ENCODE measurements at regions not wholly inside any gene's neighbourhood (a gene's known extent, or its start where the extent isn't known, plus 50 kb on each side); places are given as distances from the start of the nearest gene placed in this dataset.

DNA sequence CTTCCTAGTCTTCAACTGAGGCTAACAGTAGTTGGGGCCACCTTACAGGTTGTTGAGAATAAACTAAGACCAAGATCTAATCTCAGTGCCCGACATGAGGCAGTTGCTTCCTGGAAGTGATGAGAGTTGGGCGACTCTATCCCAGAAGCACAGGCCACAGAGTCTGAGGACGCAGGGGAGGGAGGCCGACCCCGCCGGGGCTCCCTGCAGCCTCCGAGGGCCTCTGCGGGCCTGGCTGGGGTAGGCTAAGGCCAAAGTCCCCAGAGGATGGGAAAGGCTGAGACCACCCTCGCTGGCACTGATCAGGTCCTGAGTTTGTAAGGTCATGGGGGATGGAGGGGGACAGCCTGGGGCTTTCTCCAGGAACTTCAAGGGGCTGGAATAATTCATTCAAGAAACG is 74.0 kb downstream of the ENGASE start:
- TF ChIP-seq EZH2phosphoT487 (IDR thresholded peaks at IDR 0.05; ENCODE audit: insufficient read depth, low read depth) (no peak), EZH2 (IDR thresholded peaks at IDR 0.05; ENCODE audit: insufficient read depth, poor library complexity, severe bottlenecking) (no peak)

All from GM23248 (cell line).